GM06990 (cell line): ENCODE measurements at regions not wholly inside any gene's neighbourhood (a gene's known extent, or its start where the extent isn't known, plus 50 kb on each side); places are given as distances from the start of the nearest gene placed in this dataset.

ENCODE experiments used
- DNase-seq: peaks from one replicate; pipeline ENCODE4 v3.0.0-alpha.2; 2011; ENCODE audit not compliant: insufficient read length; ENCODE audit errors: extremely low read depth
- H3K27me3 ChIP-seq: replicated peaks from 2 replicates; pipeline ENCODE4 v1.6.0; 2011; ENCODE audit warnings: low read length; ENCODE audit not compliant: control insufficient read depth, insufficient read depth
- H3K36me3 ChIP-seq: 2 replicates; pipeline ENCODE4 v1.5.1; 2011; ENCODE audit warnings: low read length; ENCODE audit not compliant: control insufficient read depth, insufficient read depth
- H3K4me3 ChIP-seq: replicated peaks from 2 replicates; pipeline ENCODE4 v1.5.1; 2011; ENCODE audit warnings: low read depth, mild to moderate bottlenecking, control low read depth, low read length
- CTCF ChIP-seq: IDR thresholded peaks from 2 replicates; pipeline ENCODE4 v1.5.1; 2011; ENCODE audit warnings: low read length, control low read depth, mild to moderate bottlenecking, inconsistent platforms; ENCODE audit not compliant: insufficient read depth, poor library complexity, severe bottlenecking

- Histone ChIP-seq H3K36me3 (no peaks in the 10 kb centered on the region), H3K4me3 (no peak overlapping the region), H3K27me3 (no peaks in the 10 kb centered on the region)
- no peak for TF ChIP-seq CTCF
- no peak for DNase-seq
Measured at GRCh38 chr18:2468051-2468450, 103.3 kb downstream of the METTL4 start.

GRCh38 chr18:2471523-2471922 is 99.8 kb downstream of the METTL4 start:
- DNase-seq, result no peak
- peak; percentile 46 for TF ChIP-seq CTCF
- H3K27me3 ChIP-seq, result no peaks in the 10 kb centered on the region
- H3K36me3 ChIP-seq, result no peaks in the 10 kb centered on the region
- no peak overlapping the region for H3K4me3 ChIP-seq

GRCh38 chr18:2478662-2479061 is 92.6 kb downstream of the METTL4 start:
- no peaks in the 10 kb centered on the region for H3K27me3 ChIP-seq
- H3K4me3 ChIP-seq, result no peak overlapping the region
- no peak for DNase-seq
- no peaks in the 10 kb centered on the region for H3K36me3 ChIP-seq
- no peak for TF ChIP-seq CTCF

GRCh38 chr18:2480536-2480935 is 90.8 kb downstream of the METTL4 start:
- no peak for DNase-seq

GRCh38 chr18:2482706-2483475 is 88.4 kb downstream of the METTL4 start:
- Histone ChIP-seq H3K4me3 (no peak overlapping the region), H3K36me3 (no peaks in the 10 kb centered on the region), H3K27me3 (no peaks in the 10 kb centered on the region)
- no peak for DNase-seq
- TF ChIP-seq CTCF, result no peak

More at GRCh38 chr18:2480536-2480935, 90.8 kb downstream of the METTL4 start:
- Histone ChIP-seq H3K4me3 (no peak overlapping the region), H3K27me3 (no peaks in the 10 kb centered on the region), H3K36me3 (no peaks in the 10 kb centered on the region)
- TF ChIP-seq CTCF, result no peak
